Mesenchymal stem cell (in vitro differentiated cells and primary cell): ENCODE measurements at regions not wholly inside any gene's neighbourhood (a gene's known extent, or its start where the extent isn't known, plus 50 kb on each side); places are given as distances from the start of the nearest gene placed in this dataset.

ENCODE experiments used
- DNase-seq: peaks from one replicate; pipeline ENCODE4 v3.0.0-alpha.2; 2013
- H2AFZ ChIP-seq: one replicate; pipeline ENCODE4 v1.6.1; 2013; ENCODE audit warnings: low read depth, mild to moderate bottlenecking, control low read depth, inconsistent platforms, low read length, moderate library complexity
- H2AK5ac ChIP-seq: 2 replicates; pipeline ENCODE4 v1.6.1; 2013; ENCODE audit warnings: low read length, moderate library complexity, mild to moderate bottlenecking, inconsistent platforms; ENCODE audit not compliant: severe bottlenecking
- H2BK120ac ChIP-seq: one replicate; pipeline ENCODE4 v1.6.1; 2013; ENCODE audit warnings: low read depth, mild to moderate bottlenecking, inconsistent platforms, low read length, moderate library complexity
- H2BK12ac ChIP-seq, 2 experiments: one replicate each; pipeline ENCODE4 v1.6.1; 2013; ENCODE audit warnings: inconsistent platforms in 2 of 2, low read length in 2 of 2, mild to moderate bottlenecking in 2 of 2, moderate library complexity in 2 of 2, control low read depth in 1 of 2
- H2BK15ac ChIP-seq: one replicate; pipeline ENCODE4 v1.6.1; 2013; ENCODE audit warnings: mild to moderate bottlenecking, low read depth, inconsistent platforms; ENCODE audit not compliant: poor library complexity, severe bottlenecking
- H2BK5ac ChIP-seq: 2 replicates; pipeline ENCODE4 v1.6.1; 2013; ENCODE audit warnings: low read depth, mild to moderate bottlenecking, low read length, control low read depth, inconsistent platforms; ENCODE audit not compliant: poor library complexity, severe bottlenecking
- H3K14ac ChIP-seq, 2 experiments: one replicate each; pipeline ENCODE4 v1.6.1; 2013; ENCODE audit warnings: inconsistent platforms in 2 of 2, low read length in 2 of 2, control low read depth in 1 of 2, mild to moderate bottlenecking in 1 of 2, moderate library complexity in 1 of 2
- H3K18ac ChIP-seq, 2 experiments: one replicate each; pipeline ENCODE4 v1.6.1; 2013; ENCODE audit warnings: inconsistent platforms in 2 of 2, low read length in 2 of 2, control low read depth in 1 of 2, low read depth in 1 of 2, mild to moderate bottlenecking in 1 of 2
- H3K23ac ChIP-seq, 2 experiments: one replicate each; pipeline ENCODE4 v1.6.1; 2013; ENCODE audit warnings: inconsistent platforms in 2 of 2, low read length in 2 of 2, mild to moderate bottlenecking in 2 of 2, moderate library complexity in 2 of 2, control low read depth in 1 of 2
- H3K27ac ChIP-seq: 2 replicates; pipeline ENCODE4 v1.5.1; 2013; ENCODE audit warnings: mild to moderate bottlenecking, moderate library complexity, low read length, control low read depth, inconsistent platforms; ENCODE audit not compliant: poor library complexity, severe bottlenecking
- H3K27me3 ChIP-seq, 2 experiments: 2 replicates each; pipeline versions ENCODE4 v1.6.1 to v1.7.0; 2013; ENCODE audit warnings: low read length in 2 of 2, mild to moderate bottlenecking in 2 of 2, moderate library complexity in 2 of 2, control low read depth in 1 of 2, inconsistent platforms in 1 of 2; ENCODE audit not compliant: control insufficient read depth in 1 of 2, insufficient read depth in 1 of 2
- H3K36me3 ChIP-seq, 2 experiments: 2 replicates each; pipeline versions ENCODE4 v1.6.1 to v1.7.0; 2013; ENCODE audit warnings: low read length in 2 of 2, control low read depth in 1 of 2, inconsistent platforms in 1 of 2, low read depth in 1 of 2, mild to moderate bottlenecking in 1 of 2; ENCODE audit not compliant: insufficient read depth in 2 of 2, control insufficient read depth in 1 of 2
- H3K4ac ChIP-seq, 2 experiments: one replicate each; pipeline ENCODE4 v1.6.1; 2013; ENCODE audit warnings: inconsistent platforms in 2 of 2, low read length in 2 of 2, mild to moderate bottlenecking in 2 of 2, moderate library complexity in 2 of 2, control low read depth in 1 of 2, low read depth in 1 of 2
- H3K4me1 ChIP-seq: 2 replicates; pipeline ENCODE4 v1.6.1; 2013; ENCODE audit warnings: low read depth, low read length, control low read depth; ENCODE audit not compliant: control insufficient read depth, insufficient read depth
- H3K4me2 ChIP-seq: 2 replicates; pipeline ENCODE4 v1.6.1; 2013; ENCODE audit warnings: low read length, mild to moderate bottlenecking, inconsistent platforms; ENCODE audit not compliant: poor library complexity, severe bottlenecking
- H3K4me3 ChIP-seq, 2 experiments: 2 replicates each; pipeline versions ENCODE4 v1.5.1 to v1.7.0; 2013; ENCODE audit warnings: low read length in 2 of 2, mild to moderate bottlenecking in 2 of 2, control low read depth in 1 of 2, low read depth in 1 of 2; ENCODE audit not compliant: insufficient read depth in 1 of 2
- H3K79me1 ChIP-seq: replicated peaks from 2 replicates; pipeline ENCODE4 v1.6.1; 2013; ENCODE audit warnings: mild to moderate bottlenecking, control low read depth, low read length, inconsistent platforms; ENCODE audit not compliant: poor library complexity, severe bottlenecking
- H3K9ac ChIP-seq: 2 replicates; pipeline ENCODE4 v1.7.0; 2013; ENCODE audit warnings: mild to moderate bottlenecking, low read length, moderate library complexity
- H3K9me3 ChIP-seq: 2 replicates; pipeline ENCODE4 v1.7.0; 2013; ENCODE audit warnings: mild to moderate bottlenecking, low read length; ENCODE audit not compliant: control insufficient read depth
- H4K8ac ChIP-seq: one replicate; pipeline ENCODE4 v1.6.1; 2013; ENCODE audit warnings: inconsistent platforms, mild to moderate bottlenecking, low read length, moderate library complexity
- H4K91ac ChIP-seq: one replicate; pipeline ENCODE4 v1.6.1; 2013; ENCODE audit warnings: mild to moderate bottlenecking, low read length, inconsistent platforms
- WGBS: methylation state at CpG from one replicate; pipeline ENCODE4 v1.1.7; 2013; ENCODE audit warnings: mixed read lengths; 5-methylcytosine and 5-hydroxymethylcytosine counted together

DNA sequence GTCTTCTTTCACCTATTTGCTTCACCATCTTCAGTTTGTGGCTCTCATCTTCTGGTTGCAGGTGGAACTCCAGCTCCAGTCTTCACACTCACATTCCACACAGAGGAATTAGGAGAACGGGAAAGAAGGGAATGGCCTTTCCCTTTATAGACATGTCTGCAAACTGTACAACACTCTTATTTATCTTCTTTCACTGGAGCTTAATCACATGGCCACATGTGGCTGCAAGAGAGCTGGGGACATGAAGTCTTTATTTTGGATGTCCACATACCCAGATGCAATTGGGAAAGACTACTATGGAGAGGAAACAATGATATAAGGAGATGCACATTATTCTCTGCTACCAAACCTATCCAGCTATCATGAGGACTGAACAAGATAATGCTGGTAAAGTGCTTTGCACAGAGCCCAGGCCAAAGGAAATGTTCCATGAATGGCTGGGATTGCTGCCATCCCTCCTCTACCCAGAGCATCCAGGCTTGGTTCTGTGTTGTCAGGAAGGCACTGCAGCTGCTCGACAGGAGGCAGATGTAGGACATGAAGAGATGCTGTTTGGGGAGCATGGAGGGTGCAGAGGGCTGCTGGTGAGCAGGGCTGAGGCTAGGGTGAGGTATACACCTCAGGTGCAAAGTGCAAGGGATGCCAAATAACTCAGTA lies 183.8 kb upstream of the TBX20 start:
- no peak for DNase-seq
- H3K18ac ChIP-seq, result no peak overlapping the region
- no peaks in the 10 kb centered on the region for H3K9me3 ChIP-seq
- no peak overlapping the region for H2BK12ac ChIP-seq
- no peak overlapping the region for H3K9ac ChIP-seq
- H3K4me2 ChIP-seq, result no peak overlapping the region
- no peaks in the 10 kb centered on the region for H3K36me3 ChIP-seq
- H4K8ac ChIP-seq, result no peak overlapping the region
- no peak overlapping the region for H4K91ac ChIP-seq
- no peak overlapping the region for H2BK5ac ChIP-seq
- no peak overlapping the region for H2BK15ac ChIP-seq
- peak overlapping the region in 1 of 2 experiments; percentile 76 for H3K14ac ChIP-seq
- no peak overlapping the region for H3K4ac ChIP-seq
- H2AK5ac ChIP-seq, result no peak overlapping the region
- H3K27me3 ChIP-seq, result no peaks in the 10 kb centered on the region
- H3K23ac ChIP-seq, result no peak overlapping the region
- H3K4me3 ChIP-seq, result no peak overlapping the region
- 100% methylated on average over 2 of the region's 2 CpGs for WGBS
- no peak overlapping the region for H2AFZ ChIP-seq
- H3K27ac ChIP-seq, result no peak overlapping the region
- H2BK120ac ChIP-seq, result no peak overlapping the region
- no peaks in the 10 kb centered on the region for H3K4me1 ChIP-seq
- no peaks in the 10 kb centered on the region for H3K79me1 ChIP-seq

DNA sequence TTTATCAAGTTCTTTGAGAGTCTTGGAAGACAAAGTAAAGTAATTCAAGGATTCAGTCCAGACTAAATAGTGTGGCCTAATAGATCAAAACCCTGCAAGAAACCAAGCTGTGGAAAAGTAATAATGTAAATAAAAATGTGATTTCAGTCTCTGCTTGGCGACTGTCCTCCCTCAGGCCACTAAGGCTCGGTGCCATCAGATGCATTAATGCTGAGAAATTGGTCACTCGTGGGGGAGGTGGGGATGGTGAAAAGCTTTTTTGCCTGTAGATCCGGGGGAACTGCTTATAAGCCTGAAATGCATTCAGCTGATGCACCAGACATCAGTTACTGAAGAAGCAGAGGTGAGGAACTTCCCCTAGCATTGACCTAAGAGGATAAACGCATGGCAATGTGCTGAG lies 182.6 kb upstream of the TBX20 start:
- Histone ChIP-seq H2BK15ac (no peak overlapping the region), H2BK12ac (no peak overlapping the region), H4K91ac (no peak overlapping the region), H3K18ac (no peak overlapping the region), H3K79me1 (no peaks in the 10 kb centered on the region), H2BK5ac (no peak overlapping the region), H3K4me1 (no peaks in the 10 kb centered on the region), H2AK5ac (no peak overlapping the region), H4K8ac (no peak overlapping the region), H3K9ac (no peak overlapping the region), H2AFZ (no peak overlapping the region), H3K36me3 (no peaks in the 10 kb centered on the region), H3K27me3 (no peaks in the 10 kb centered on the region), H3K4ac (no peak overlapping the region), H2BK120ac (no peak overlapping the region), H3K14ac (no peak overlapping the region), H3K23ac (no peak overlapping the region), H3K4me3 (no peak overlapping the region), H3K9me3 (peaks cover 2% of the 10 kb centered on the region), H3K4me2 (no peak overlapping the region), H3K27ac (no peak overlapping the region)
- 76% methylated on average over 5 of the region's 5 CpGs for WGBS
- no peak for DNase-seq

- H3K4me1 ChIP-seq, result no peaks in the 10 kb centered on the region
- H3K36me3 ChIP-seq, result no peaks in the 10 kb centered on the region
- no peak overlapping the region for H4K91ac ChIP-seq
- WGBS, result 60% methylated on average over 7 of the region's 7 CpGs
- peaks cover 0 to 17% of the 10 kb centered on the region in 2 experiments for H3K27me3 ChIP-seq
- no peak for DNase-seq
- H4K8ac ChIP-seq, result no peak overlapping the region
- H3K14ac ChIP-seq, result no peak overlapping the region
- H2BK15ac ChIP-seq, result no peak overlapping the region
- H2BK5ac ChIP-seq, result no peak overlapping the region
- no peak overlapping the region for H3K4me3 ChIP-seq
- H2AK5ac ChIP-seq, result no peak overlapping the region
- no peak overlapping the region for H3K23ac ChIP-seq
- no peak overlapping the region for H2BK12ac ChIP-seq
- no peak overlapping the region for H3K18ac ChIP-seq
- H2BK120ac ChIP-seq, result no peak overlapping the region
- H3K4ac ChIP-seq, result no peak overlapping the region
- no peaks in the 10 kb centered on the region for H3K79me1 ChIP-seq
- H2AFZ ChIP-seq, result no peak overlapping the region
- H3K9me3 ChIP-seq, result peaks cover 4% of the 10 kb centered on the region
- H3K9ac ChIP-seq, result no peak overlapping the region
- H3K27ac ChIP-seq, result no peak overlapping the region
- no peak overlapping the region for H3K4me2 ChIP-seq
These were observed 176.8 kb upstream of the TBX20 start for GRCh38 chr7:35430547-35431153.

DNA sequence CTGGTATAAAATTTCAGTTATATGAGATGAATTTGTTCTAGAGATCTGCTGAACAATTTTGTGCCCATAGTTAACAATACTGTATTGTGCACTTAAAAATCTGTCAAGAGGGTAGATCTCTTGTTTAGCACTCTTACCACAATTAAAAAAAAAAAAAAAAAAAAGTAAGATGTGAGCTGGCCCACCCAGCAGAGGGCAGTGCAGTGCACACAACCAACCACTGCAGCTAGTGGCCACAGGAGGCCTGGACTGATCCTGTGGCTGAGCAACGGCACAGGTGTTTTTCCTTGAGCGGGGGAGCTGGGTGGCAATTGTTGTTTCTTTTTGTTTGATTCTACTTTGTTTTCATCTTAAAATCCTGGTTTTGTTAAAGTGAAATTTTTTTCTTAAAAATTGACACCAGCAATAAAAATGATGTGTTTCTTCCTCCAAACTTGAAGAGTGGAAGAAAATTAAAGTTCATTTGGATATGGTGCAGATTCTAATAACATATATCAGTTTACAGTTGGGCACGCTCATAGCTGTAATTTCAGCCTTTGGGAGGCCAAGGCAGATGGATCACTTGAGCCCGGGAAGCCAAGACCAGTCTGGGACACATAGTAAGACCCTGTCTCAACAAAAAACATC lies 171.1 kb upstream of the TBX20 start:
- H2BK12ac ChIP-seq, result no peak overlapping the region
- H2BK120ac ChIP-seq, result no peak overlapping the region
- H2BK15ac ChIP-seq, result no peak overlapping the region
- no peak overlapping the region for H3K4me2 ChIP-seq
- H3K18ac ChIP-seq, result no peak overlapping the region
- H2AFZ ChIP-seq, result no peak overlapping the region
- no peaks in the 10 kb centered on the region for H3K36me3 ChIP-seq
- no peak overlapping the region for H3K23ac ChIP-seq
- H3K4me3 ChIP-seq, result no peak overlapping the region
- H2AK5ac ChIP-seq, result no peak overlapping the region
- no peaks in the 10 kb centered on the region for H3K9me3 ChIP-seq
- no peaks in the 10 kb centered on the region for H3K4me1 ChIP-seq
- 37% methylated on average over 3 of the region's 4 CpGs for WGBS
- no peak overlapping the region for H4K8ac ChIP-seq
- peak; percentile 56 for DNase-seq
- no peaks in the 10 kb centered on the region for H3K79me1 ChIP-seq
- no peak overlapping the region for H4K91ac ChIP-seq
- H3K9ac ChIP-seq, result no peak overlapping the region
- H2BK5ac ChIP-seq, result no peak overlapping the region
- H3K4ac ChIP-seq, result no peak overlapping the region
- H3K27me3 ChIP-seq, result peaks cover 4 to 34% of the 10 kb centered on the region in 2 experiments
- no peak overlapping the region for H3K27ac ChIP-seq
- H3K14ac ChIP-seq, result no peak overlapping the region
